Fibroblast of lung (primary cell): ENCODE measurements at regions not wholly inside any gene's neighbourhood (a gene's known extent, or its start where the extent isn't known, plus 50 kb on each side); places are given as distances from the start of the nearest gene placed in this dataset.

Experiments used
- DNase-seq, 2 donors: peaks; one replicate each; pipeline versions ENCODE4 v3.0.0 to v3.0.0-alpha.2; 2010; ENCODE audit warnings: low read depth in 2 of 2
- H2AFZ ChIP-seq: 2 replicates; pipeline ENCODE4 v1.5.1; 2012; ENCODE audit warnings: low read length, control low read depth, inconsistent platforms
- H3K27ac ChIP-seq: 2 replicates; pipeline ENCODE4 v1.5.1; 2011; ENCODE audit warnings: low read length, control low read depth; ENCODE audit not compliant: insufficient read depth
- H3K27me3 ChIP-seq: 2 replicates; pipeline ENCODE4 v1.5.1; 2011; ENCODE audit warnings: mild to moderate bottlenecking, low read length; ENCODE audit not compliant: control insufficient read depth, insufficient read depth
- H3K36me3 ChIP-seq: 2 replicates; pipeline ENCODE4 v1.5.1; 2011; ENCODE audit warnings: low read length; ENCODE audit not compliant: control insufficient read depth, insufficient read depth
- H3K4me1 ChIP-seq: 2 replicates; pipeline ENCODE4 v1.5.1; 2011; ENCODE audit warnings: low read length; ENCODE audit not compliant: control insufficient read depth, insufficient read depth; ENCODE audit errors: extremely low read depth
- H3K4me2 ChIP-seq: 2 replicates; pipeline ENCODE4 v1.5.1; 2011; ENCODE audit warnings: low read length, control low read depth; ENCODE audit not compliant: insufficient read depth; ENCODE audit errors: extremely low read depth
- H3K4me3 ChIP-seq, 4 experiments: fragments of 200-600 bp in 1 of 4; sonication (generic) in 1 of 4; replicated peaks in 1 of 4; 2 replicates each; pipeline ENCODE4 v1.5.1; 2011 to 2016; ENCODE audit warnings: low read length in 4 of 4, low read depth in 3 of 4, mild to moderate bottlenecking in 3 of 4, control low read depth in 2 of 4, inconsistent platforms in 1 of 4, mixed read lengths in 1 of 4; ENCODE audit not compliant: insufficient read depth in 1 of 4; ENCODE audit errors: control extremely low read depth in 1 of 4
- H3K79me2 ChIP-seq: 2 replicates; pipeline ENCODE4 v1.5.1; 2012; ENCODE audit warnings: mild to moderate bottlenecking, low read length, inconsistent platforms; ENCODE audit not compliant: control insufficient read depth, insufficient read depth
- H3K9ac ChIP-seq: 2 replicates; pipeline ENCODE4 v1.5.1; 2011; ENCODE audit warnings: mild to moderate bottlenecking, low read length, control low read depth; ENCODE audit not compliant: insufficient read depth
- H3K9me3 ChIP-seq: 2 replicates; pipeline ENCODE4 v1.5.1; 2012; ENCODE audit warnings: low read depth, low read length; ENCODE audit not compliant: control insufficient read depth, insufficient read depth
- H4K20me1 ChIP-seq: 2 replicates; pipeline ENCODE4 v1.5.1; 2011; ENCODE audit warnings: low read length; ENCODE audit not compliant: control insufficient read depth, insufficient read depth; ENCODE audit errors: extremely low read depth
- EZH2 ChIP-seq: IDR thresholded peaks from 2 replicates; pipeline ENCODE4 v1.5.1; 2012; ENCODE audit warnings: low read length, control low read depth, mild to moderate bottlenecking; ENCODE audit errors: missing control alignments
- TF ChIP-seq, protein P1 (sequence below), 2 donors: IDR thresholded peaks in 1 of 2; conservative IDR thresholded peaks in 1 of 2; 1 replicate in 1 of 2; 2 replicates in 1 of 2; pipeline ENCODE4 v1.5.1; 2011 to 2012; ENCODE audit warnings: low read length in 2 of 2, control low read depth in 1 of 2, inconsistent platforms in 1 of 2, low read depth in 1 of 2, mild to moderate bottlenecking in 1 of 2

GRCh38 chr2:237256887-237257286, 157.1 kb downstream of the COL6A3 start:
- Histone ChIP-seq H3K4me1 (peaks cover 36% of the 10 kb centered on the region), H4K20me1 (no peaks in the 10 kb centered on the region), H3K4me3 (no peak overlapping the region), H3K4me2 (peak overlapping the region; percentile 21), H2AFZ (no peak overlapping the region), H3K9me3 (no peaks in the 10 kb centered on the region), H3K36me3 (no peaks in the 10 kb centered on the region), H3K27ac (peak overlapping the region; percentile 81), H3K9ac (peak overlapping the region; percentile 25), H3K27me3 (no peaks in the 10 kb centered on the region), H3K79me2 (no peaks in the 10 kb centered on the region)
- TF ChIP-seq, protein P1, sequence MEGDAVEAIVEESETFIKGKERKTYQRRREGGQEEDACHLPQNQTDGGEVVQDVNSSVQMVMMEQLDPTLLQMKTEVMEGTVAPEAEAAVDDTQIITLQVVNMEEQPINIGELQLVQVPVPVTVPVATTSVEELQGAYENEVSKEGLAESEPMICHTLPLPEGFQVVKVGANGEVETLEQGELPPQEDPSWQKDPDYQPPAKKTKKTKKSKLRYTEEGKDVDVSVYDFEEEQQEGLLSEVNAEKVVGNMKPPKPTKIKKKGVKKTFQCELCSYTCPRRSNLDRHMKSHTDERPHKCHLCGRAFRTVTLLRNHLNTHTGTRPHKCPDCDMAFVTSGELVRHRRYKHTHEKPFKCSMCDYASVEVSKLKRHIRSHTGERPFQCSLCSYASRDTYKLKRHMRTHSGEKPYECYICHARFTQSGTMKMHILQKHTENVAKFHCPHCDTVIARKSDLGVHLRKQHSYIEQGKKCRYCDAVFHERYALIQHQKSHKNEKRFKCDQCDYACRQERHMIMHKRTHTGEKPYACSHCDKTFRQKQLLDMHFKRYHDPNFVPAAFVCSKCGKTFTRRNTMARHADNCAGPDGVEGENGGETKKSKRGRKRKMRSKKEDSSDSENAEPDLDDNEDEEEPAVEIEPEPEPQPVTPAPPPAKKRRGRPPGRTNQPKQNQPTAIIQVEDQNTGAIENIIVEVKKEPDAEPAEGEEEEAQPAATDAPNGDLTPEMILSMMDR (conservative IDR thresholded peaks at IDR 0.05 in 1 of 2, IDR thresholded peaks at IDR 0.05 in 1 of 2; ENCODE audit: low read depth in 1 of 2, low read length in 2 of 2) = no peak
- no peak for TF ChIP-seq EZH2
- DNase-seq = peak; percentile 79 to 83

- Histone ChIP-seq H3K9ac (peak overlapping the region; percentile 17), H3K4me1 (peaks cover 39% of the 10 kb centered on the region), H4K20me1 (no peaks in the 10 kb centered on the region), H3K27me3 (no peaks in the 10 kb centered on the region), H2AFZ (no peak overlapping the region), H3K4me3 (peak overlapping the region in 1 of 4 experiments; percentile 0), H3K4me2 (peak overlapping the region; percentile 21), H3K27ac (peak overlapping the region; percentile 81), H3K36me3 (no peaks in the 10 kb centered on the region), H3K9me3 (no peaks in the 10 kb centered on the region), H3K79me2 (no peaks in the 10 kb centered on the region)
- DNase-seq = peak; percentile 55 to 74
- no peak for TF ChIP-seq EZH2
- TF ChIP-seq, protein P1 (conservative IDR thresholded peaks at IDR 0.05 in 1 of 2, IDR thresholded peaks at IDR 0.05 in 1 of 2; ENCODE audit: low read depth in 1 of 2, low read length in 2 of 2) = no peak
These were observed 156.5 kb downstream of the COL6A3 start for GRCh38 chr2:237257471-237257951.

- DNase-seq = peak in 1 of 2 donors; percentile 49
- no peaks in the 10 kb centered on the region for H4K20me1 ChIP-seq
- no peaks in the 10 kb centered on the region for H3K79me2 ChIP-seq
- peak overlapping the region in 1 of 4 experiments; percentile 10 for H3K4me3 ChIP-seq
- peak overlapping the region; percentile 48 for H3K4me2 ChIP-seq
- H2AFZ ChIP-seq = no peak overlapping the region
- peak overlapping the region; percentile 81 for H3K27ac ChIP-seq
- H3K36me3 ChIP-seq = no peaks in the 10 kb centered on the region
- no peak overlapping the region for H3K9ac ChIP-seq
- peaks cover 40% of the 10 kb centered on the region for H3K4me1 ChIP-seq
- H3K9me3 ChIP-seq = no peaks in the 10 kb centered on the region
- no peaks in the 10 kb centered on the region for H3K27me3 ChIP-seq
- TF ChIP-seq, protein P1 (conservative IDR thresholded peaks at IDR 0.05 in 1 of 2, IDR thresholded peaks at IDR 0.05 in 1 of 2; ENCODE audit: low read depth in 1 of 2, low read length in 2 of 2) = no peak
- TF ChIP-seq EZH2 = no peak
These were observed 155.8 kb downstream of the COL6A3 start for GRCh38 chr2:237258116-237258515.
